ENCODE measurements at regions not wholly inside any gene's neighbourhood (a gene's known extent, or its start where the extent isn't known, plus 50 kb on each side); places are given as distances from the start of the nearest gene placed in this dataset.
"Not testable (repeated sequence)": the region's sequence is repeated elsewhere in the genome, so short reads cannot be mapped to it uniquely, and the experiment has no call there.

DNA sequence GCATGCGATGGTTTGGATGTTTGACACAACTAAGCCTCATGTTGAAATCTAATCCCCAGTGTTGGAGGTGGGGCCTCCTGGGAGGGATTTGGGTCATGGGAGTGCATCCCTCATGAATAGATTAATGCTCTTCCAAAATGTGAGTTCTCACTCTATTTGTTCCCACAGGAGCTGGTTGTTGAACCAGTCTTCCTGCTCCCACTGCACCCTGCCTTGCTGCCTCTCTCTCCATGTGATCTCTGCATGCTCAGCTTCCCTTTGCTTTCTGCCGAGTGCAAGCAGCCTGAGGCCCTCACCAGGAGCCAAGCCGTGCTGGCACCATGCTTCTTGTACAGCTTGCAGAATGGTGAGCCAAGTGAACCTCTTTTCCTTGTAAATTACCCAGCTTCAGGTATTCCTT, 206.8 kb downstream of the VAPA start:
- no peak for DNase-seq (ENCODE audit: low spot score)

DNA sequence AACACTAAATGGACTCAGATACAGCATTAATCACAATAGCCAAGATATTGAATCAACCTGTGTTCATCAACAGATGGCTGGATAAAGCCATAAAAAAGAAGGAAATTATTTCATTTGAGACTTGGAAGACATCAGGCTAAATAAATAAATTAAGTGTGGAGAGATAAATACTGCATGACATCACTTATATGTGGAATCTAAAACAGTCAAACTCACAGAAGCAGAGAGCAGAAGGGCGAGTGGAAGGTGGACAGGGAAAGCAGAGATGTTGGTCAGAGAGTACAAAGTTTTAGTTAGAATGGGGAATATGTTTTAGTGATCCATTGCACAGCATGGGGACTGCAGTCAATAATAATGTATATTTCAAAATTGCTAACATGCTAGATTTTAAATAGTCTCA, 207.2 kb downstream of the VAPA start:
- no peak for DNase-seq (ENCODE audit: low spot score)

DNA sequence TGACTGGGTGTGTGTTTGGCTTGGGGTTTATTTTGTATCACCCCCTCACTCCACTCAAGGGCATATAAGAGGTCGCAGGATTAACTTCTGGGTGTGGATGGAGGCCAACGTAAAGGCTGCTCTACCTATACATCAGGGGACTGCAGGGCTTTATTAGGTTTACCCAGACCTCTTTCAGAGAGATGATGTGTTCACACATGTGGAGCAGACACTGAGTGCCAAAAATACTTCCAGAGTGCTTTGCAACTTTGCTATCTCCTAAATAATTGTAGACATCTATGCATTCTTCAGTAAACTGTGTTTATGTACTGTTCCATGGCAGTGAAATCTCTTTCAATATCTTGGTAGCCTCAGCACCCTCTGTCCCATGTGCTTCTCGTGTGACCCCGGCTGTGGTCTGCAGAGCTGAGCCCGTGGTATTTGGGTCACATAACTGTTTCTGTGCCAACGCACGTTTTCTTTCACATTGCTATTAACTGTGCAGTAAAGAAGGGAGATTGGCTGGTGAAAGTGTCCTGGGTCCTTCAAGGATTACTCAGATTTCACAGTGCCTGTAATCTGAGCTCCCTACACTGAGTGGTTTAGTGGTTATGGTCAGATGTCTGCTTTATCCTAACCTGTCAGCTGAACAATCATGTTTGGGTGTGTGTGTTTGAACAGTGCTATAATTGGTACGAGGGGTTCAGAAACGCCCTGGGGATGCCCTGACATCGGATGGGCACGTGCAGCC, 208.1 kb downstream of the VAPA start:
- no peak for DNase-seq (ENCODE audit: low spot score)

DNA sequence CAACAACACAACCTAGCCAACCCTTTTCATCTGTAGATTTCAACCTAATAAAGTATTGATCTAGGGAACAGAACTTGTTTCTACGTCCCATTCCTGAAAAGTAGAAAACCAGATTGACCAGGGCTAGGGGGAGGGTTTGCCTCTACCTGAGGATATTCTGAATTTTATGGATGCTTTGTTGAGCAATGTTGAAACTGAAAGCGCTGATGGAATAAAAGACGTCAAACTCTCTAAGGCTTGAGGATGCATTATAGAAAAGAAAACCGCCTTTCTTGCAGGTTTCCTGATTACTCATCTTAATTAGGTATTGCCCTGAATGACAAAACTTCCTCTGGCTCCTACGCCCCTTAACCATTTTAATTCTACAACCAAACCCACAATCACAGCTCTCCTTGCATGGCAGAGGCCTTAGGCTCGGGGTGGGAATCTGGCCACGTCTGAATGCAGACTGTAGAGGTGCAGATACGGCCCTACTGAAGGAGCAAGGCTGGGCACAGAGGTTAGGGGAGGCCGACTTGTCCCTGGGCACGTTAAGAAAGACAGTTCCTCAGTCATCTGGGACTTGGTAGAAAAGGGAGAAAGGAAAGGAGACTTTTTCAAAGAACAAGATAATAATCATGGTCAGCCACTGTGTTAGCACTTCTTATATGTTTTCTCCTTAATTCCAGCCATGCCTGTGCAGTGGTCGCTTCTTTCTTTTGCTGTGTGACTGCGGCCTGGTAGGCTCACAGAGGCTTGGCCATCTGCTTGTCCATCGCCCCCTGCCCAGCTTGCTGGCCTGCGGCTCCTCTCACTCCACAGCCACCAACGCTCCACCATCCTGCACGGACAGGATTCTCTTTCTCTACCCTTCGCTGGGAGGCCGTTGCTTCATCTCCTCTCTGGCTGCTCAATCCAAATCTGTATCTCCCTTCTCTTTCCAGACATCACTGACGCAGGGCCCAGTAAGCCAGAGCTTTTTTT, 209.5 kb downstream of the VAPA start:
- DNase-seq (ENCODE audit: low spot score), result no peak

DNA sequence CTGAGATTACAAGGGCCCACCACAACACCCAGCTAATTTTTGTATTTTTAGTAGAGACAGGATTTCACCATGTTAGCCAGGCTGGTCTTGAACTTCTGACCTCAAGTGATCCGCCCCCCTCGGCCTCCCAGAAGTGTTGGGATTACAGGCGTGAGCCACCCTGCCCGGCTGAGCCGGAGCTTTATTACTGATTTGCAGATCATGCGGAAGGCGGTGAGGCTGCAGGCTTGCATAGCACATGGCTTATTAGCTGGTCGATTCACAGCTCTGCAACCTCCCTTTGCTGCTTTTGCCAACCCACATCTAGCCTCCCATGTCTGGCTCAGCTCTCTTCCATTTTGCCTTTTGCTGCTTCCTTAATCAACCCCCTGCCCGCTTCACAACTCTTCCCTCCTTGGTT, 210.3 kb downstream of the VAPA start:
- DNase-seq (ENCODE audit: low spot score), result no peak

DNA sequence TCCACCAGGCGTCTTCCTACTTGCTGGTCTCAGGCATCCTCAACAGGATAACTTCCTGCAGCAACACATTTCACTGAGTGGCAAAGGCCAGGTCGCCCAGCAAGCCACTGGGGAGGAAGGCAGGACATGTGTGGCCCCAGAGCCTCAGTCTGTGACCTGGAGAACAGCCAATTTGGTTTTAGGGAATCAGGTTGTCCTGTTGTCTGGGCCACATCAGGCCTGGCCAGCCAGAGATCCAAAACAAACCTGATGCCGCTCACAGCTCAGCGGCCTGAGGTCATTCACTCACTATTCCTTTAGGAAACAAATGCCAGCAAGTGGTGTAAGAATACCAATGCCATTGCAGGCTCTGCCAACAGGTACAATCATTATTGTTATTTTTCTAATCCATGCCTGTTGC, 210.7 kb downstream of the VAPA start:
- no peak for DNase-seq (ENCODE audit: low spot score)

DNA sequence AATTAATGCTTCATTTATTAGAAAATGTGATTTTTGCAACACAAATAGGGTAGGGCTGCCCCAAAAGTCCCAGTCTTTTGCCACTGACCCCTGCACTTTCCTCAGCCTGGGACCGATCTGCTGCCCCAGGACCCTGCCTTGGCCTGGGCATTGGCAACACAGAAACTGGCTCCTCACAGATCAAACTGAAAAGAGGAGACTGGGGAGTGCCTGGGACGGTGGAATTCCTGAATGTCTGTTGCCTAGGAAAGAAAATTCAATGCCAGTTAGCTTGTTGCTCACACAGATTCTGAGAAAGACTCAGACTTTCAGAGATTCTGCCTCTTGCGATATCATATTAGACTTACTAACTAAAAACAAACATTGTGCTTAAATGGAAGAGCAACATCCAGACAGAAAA, 211.2 kb downstream of the VAPA start:
- no peak for DNase-seq (ENCODE audit: low spot score)

DNA sequence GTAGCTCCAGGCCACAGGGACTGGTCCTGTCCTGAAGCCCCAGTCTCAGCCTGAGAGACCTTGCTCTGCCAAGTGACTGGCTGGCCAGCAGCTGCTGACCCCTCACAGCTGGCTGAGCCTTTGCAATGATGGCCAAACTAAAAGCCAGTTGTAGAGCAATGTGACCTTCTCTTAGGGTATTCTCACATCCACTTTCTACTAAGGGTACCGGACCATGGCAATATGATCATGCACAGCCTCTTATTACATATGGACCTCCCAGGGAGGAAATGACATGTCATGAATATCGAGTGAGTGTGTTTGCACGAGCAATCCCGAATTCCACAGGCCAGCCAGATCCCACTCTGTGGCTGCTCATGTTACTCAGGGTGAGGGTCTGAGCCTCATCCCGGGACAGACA, 213.9 kb downstream of the VAPA start:
- DNase-seq (ENCODE audit: low spot score), result no peak

DNA sequence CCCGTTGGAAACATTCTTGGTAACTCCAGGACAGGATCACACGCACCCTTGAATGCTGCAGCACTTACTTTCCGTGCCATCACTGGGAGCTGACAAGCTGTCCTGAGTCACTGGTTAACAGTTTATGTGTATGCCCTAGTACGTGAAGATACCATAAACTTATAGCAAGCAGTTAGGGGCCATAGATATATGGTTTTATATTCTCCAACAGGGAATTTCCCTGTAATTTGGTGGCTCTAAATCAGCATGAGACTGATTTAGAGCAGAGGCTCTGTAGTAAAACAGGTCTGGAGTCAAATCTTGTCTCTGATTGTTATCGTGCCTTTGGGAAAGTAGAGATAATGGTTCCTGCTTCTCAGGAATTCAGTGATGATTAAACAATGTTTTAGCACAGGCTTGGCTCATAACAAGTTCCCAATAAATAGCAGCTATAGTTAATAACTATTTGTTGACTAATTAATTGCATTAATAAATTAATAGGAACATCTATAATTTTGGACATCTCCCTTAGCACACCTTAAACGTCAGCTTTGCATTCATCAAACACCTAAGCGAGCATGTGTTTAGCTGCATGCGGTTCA, 215.2 kb downstream of the VAPA start:
- no peak for DNase-seq (ENCODE audit: low spot score)

DNA sequence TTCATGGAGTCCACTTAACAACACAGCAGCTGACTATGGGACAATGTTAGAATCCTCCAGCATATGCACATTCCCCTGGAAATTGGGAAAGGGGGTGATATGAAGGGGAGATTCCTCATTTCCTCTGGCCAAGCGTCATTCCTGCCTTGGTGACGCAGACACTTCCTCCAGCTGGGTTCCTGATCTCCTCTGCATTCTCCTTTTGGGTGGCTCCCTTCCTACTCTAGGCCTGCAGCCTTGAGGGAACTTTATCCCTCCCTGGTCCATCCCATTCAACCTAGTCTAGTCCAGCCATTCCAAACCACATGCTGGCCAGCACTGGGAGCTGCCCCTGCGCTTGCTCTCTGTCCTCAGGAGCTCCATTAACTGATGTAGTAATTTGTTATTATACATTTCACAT, 216.8 kb downstream of the VAPA start:
- DNase-seq (ENCODE audit: low spot score), result peak; percentile 33

DNA sequence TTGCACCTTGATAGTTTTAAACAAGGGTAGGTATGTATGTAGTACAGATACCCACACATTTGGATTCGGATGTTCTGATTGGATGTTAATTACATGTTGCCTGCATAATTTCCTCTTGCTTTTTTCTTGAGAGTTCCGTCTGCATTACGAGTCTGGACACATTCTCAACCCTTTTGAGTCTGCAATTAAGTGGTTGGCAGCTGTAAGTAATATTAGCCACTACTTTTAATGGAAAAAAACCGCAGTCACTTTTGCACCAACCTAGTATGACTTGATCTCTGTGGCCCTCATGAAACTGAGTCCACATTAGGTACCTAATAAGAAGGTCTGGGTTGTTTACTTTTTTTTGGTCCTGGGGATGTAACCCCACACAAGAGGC, 217.3 kb downstream of the VAPA start:
- no peak for DNase-seq (ENCODE audit: low spot score)

DNA sequence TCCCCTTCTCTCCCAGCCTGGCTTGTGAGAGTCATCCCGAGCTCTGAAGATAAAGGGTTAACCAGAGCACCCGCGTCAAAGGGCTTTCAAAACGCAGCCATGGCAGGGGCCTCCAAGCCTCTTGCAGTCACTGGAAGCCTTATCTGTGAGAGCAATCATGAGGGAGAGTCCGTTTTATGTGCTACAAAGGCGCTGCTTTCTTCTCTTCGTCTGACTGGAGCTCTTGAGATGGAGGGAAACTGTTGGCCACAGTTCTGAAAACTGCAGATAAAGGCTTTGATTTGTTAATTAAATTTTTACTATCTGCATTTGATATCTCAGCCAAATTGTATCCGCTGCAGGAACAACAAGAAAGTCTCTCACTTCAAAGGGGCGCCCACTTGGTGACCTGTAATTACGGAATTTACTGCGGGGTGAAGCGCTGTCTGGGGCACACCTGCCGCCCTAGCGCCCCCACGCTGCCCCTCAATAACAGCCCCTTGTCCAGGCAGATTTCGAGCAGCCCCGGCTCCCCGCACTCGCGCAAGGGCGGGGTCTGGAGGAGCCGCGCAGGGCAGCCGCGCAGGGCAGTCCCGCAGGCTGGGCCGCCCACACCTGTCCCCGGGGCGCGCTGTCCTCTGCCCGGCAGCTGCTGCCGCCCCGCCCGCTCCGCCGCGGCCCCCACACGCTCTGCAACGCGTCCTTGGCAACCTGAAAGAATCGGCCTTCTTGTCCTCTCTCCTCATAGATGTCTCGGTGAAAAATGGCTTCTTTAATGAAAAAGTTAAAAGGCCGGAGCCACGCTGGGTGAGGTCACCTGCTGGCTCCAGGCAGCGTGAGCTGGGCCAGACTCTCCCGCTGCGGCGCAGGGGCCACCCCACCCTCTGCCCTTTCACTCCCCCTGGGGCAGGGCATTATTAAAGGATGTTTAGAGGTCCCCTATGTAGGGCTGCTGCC, 217.9 kb downstream of the VAPA start:
- DNase-seq (ENCODE audit: low spot score), result no peak

DNA sequence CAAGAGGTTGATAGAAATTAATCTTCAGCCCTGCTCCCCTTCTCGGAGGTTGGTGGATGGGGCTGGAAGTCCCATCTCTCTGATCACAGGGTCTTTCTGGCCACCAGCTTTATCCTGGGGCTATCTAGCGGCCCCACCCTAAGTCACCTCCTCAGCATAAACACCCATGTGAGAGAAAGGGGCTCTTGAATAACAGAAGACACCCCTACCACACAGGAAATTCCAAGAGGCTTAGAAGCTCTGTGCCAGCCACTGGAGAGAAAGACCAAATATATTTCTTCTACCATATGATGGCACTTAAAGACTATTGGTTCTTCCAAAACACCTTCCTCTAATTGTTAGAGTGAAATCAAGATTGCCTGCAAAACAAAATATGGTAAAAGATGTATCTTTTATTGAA, 219.7 kb downstream of the VAPA start:
- DNase-seq (ENCODE audit: low spot score), result no peak

DNA sequence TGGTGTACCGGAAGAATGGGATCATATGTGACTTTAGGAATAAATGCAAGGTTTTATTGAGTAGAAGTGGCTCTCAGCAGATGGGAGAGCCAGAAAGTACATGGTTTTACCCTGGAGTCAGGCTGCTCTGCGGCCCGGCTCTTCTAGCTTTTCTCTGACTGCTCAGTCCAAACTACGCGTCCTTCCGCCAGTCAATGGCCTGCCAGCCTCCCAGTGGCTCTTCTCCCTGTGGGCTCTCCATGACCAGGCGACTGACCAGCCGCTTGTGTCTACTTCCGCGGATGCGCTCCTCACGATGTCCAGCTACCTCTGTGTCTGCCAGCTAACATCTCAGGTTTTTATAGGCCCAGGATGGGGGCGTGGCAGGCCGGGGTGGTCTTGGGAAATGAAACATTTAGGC, 220.4 kb downstream of the VAPA start:
- DNase-seq (ENCODE audit: low spot score), result no peak

DNA sequence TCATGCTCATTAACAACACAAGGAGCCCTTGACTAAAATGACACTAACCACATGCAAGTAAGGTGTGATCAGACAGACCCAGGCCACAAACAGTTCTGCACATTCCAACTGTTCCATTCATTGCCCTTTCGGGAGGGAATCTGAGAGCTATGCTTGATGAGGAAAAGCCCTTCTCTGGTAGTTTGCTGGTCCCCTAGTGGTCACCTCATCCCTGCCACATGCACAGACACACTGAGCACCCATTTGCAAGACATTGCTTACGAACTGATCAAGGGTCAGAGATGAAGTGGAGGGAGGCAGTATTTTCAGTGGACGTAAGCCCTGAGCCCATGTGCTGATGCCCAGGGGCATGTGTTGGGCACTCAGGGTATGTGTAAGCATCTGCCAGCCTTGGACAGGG, 220.9 kb downstream of the VAPA start:
- DNase-seq (ENCODE audit: low spot score), result not testable (repeated sequence)

DNA sequence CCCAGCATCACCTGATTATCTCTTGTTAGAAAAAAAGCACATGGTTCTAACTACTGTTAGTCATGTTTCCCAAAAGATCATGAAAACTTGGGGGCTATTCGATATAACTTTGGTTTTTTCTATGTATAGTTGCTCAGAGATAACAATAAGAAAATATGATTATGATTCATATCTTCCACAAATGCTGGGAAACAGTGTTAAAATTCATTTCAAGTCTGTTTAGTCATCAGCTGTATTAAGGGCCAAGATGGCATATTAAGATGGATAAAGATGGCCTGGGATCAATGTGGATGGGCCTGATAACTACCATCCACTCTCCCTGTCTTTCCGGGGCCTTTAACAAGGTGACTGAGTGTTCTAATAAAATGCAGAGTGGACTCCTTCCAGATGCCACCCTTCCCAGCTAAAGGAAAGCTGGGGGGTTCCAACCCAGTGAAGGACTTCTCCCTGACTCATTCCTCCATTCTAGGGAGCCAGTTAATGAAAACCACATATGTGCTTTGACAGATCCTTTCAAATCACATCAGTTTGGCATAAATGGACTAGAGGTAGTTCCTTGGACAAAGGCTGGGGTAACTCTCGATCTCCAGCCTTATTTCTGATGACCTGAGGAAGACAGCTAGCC, 221.6 kb downstream of the VAPA start:
- no peak for DNase-seq (ENCODE audit: low spot score)

DNA sequence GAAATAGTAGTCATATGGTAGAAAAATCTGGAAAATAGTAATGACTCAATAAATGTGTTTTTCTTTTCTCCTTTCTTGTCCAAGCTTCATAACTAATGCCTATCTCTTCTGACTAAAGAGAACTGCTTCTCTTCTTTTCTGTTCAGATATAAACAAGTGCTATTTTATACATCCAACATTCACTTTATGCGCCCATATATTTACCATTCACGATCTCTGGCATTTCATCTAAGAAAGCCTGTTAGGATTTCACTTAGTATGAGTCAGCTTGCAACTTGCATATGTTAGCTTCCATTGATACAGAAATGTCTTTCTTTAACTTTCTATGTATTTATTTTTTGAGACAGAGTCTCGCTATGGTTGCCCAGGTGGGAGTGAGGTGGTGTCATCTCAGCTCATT, 224.9 kb downstream of the VAPA start:
- DNase-seq (ENCODE audit: low spot score), result no peak

DNA sequence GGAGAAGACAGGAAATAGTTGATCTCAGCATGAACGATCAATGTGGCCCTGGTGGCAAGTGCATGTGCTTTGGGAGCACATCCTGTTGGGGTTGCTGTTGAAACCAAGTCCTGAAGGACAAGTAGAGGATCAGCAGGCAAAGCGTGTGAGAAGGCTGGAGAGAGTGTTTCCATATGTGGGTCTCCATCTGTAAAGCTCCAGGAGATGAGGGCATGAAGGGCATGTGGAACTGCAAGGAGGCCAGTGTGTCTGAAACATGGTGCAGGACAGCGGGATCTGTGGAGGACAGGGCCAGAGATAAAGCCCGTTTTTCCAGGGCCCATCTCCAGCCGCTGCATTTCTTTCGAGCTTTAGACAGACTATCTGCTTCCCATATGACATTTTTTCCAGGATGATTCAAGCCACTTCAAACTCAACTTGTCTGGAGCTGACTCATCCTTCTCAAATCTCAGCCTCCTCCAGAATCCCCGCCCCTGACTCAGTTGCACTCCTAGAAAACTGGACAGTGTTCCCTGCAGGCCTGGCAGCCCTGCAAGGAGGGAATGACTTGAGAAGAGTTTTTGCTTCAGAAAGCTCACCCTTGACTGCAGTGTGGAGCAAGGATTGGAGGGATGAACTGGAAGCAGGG, 226.1 kb downstream of the VAPA start:
- DNase-seq (ENCODE audit: low spot score), result no peak

DNA sequence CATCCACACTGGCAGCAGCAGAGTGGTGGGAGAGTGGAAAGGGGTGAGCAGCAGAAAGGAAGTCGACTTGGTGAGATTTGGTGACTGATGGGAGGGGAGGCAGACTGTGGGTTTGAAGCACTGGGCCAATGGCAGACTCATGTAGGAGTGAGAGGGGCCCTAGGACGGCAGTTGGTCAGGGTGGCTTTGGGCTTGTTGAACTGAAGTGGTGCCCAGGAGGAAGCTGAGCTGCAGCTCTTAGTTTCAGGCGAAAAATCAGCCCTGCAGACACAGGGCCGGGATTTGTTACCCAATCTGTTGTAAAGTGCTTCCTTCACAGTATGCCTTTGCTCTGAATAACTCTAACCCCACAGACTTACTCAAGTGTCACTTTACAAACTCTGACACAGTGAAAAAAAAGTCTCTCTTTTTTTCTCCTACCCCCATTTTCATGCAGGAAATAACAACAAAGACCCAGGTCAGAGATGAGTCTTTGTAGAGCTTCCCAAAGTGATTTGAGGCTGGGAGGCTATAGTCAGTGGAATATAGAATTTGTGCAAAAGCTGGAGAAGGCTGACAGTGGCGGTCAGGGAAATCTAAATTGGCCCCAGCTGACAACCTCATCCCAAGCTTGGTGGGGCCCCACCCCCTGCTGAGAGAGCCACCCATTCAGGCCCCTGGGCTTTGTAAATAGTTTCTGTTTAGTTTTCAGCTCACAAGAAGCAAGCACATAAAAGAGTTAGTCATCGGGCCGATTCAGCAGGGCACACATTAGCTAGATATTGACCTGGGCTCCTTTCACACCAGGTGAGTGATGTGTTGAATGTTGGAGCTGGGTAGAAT, 226.9 kb downstream of the VAPA start:
- DNase-seq (ENCODE audit: low spot score), result no peak

DNA sequence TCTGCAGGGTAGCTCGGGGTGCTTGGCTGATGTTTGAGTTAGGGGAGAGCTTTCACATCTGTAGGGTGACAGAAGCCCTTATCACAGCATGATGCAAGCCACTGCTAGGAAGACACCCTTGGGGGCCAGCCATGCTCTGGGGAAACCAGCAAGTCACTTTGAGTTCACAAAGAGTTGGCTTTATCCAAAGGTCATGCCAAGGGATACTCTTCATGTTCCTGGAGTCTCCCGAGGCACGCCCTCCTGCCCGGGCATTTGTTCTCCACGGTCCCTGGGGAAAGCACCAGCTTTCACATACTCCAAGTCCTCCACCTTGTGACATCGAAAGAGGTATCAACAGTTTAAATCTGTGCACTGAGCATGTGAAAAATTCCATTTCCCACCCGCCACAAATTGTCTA, 227.7 kb downstream of the VAPA start:
- DNase-seq (ENCODE audit: low spot score), result no peak

Measured in kidney capillary endothelial cell (primary cell).